Neural cell (in vitro differentiated cells): ENCODE measurements at regions not wholly inside any gene's neighbourhood (a gene's known extent, or its start where the extent isn't known, plus 50 kb on each side); places are given as distances from the start of the nearest gene placed in this dataset.

Experiments used
- H2AFZ ChIP-seq: fragments of 200-600, 300-800 bp; sonication (generic), shearing (Covaris generic); 2 replicates; pipeline ENCODE4 v1.6.0; 2014; ENCODE audit warnings: low read depth, mild to moderate bottlenecking, antibody characterized with exemption, low read length, moderate library complexity
- H3F3A ChIP-seq: fragments of 200-600 bp; shearing (Covaris generic); 2 replicates; pipeline ENCODE4 v1.6.1; 2016; ENCODE audit warnings: mild to moderate bottlenecking, moderate library complexity, mixed read lengths, antibody characterized with exemption, low read length; ENCODE audit not compliant: insufficient read depth, poor library complexity, severe bottlenecking
- H3K27ac ChIP-seq: fragments of 200-600, 300-800 bp; sonication (generic), shearing (Covaris generic); 2 replicates; pipeline ENCODE4 v1.5.1; 2014; ENCODE audit warnings: mild to moderate bottlenecking, low read length, moderate library complexity
- H3K27me3 ChIP-seq: fragments of 300-800, 200-600 bp; sonication (generic), shearing (Covaris generic); 2 replicates; pipeline ENCODE4 v1.6.0; 2014; ENCODE audit warnings: mild to moderate bottlenecking, low read depth, low read length, moderate library complexity; ENCODE audit not compliant: insufficient read depth
- H3K36me3 ChIP-seq: fragments of 300-800, 200-600 bp; sonication (generic), shearing (Covaris generic); 2 replicates; pipeline ENCODE4 v1.5.1; 2014; ENCODE audit warnings: mild to moderate bottlenecking, antibody characterized with exemption, low read length, moderate library complexity; ENCODE audit not compliant: insufficient read depth
- H3K4me2 ChIP-seq: fragments of 300-800, 200-600 bp; sonication (generic), shearing (Covaris generic); 2 replicates; pipeline ENCODE4 v1.6.0; 2014; ENCODE audit warnings: mild to moderate bottlenecking, low read length
- H3K4me3 ChIP-seq: fragments of 300-800, 200-600 bp; sonication (generic), shearing (Covaris generic); 2 replicates; pipeline ENCODE4 v1.5.1; 2014; ENCODE audit warnings: mild to moderate bottlenecking, low read length, moderate library complexity
- H3K79me2 ChIP-seq: fragments of 200-600 bp; shearing (Covaris generic); replicated peaks from 2 replicates; pipeline ENCODE4 v1.6.0; 2014; ENCODE audit warnings: mild to moderate bottlenecking, low read length, moderate library complexity; ENCODE audit not compliant: insufficient read depth
- H3K9ac ChIP-seq: fragments of 300-800, 200-600 bp; sonication (generic), shearing (Covaris generic); 2 replicates; pipeline ENCODE4 v1.6.1; 2016; ENCODE audit warnings: mild to moderate bottlenecking, low read length, mixed read lengths
- H3K9me2 ChIP-seq: fragments of 200-600 bp; shearing (Covaris generic); 2 replicates; pipeline ENCODE4 v1.6.1; 2016; ENCODE audit warnings: mild to moderate bottlenecking, low read length, mixed read lengths; ENCODE audit not compliant: insufficient read depth
- H3K9me3 ChIP-seq: fragments of 200-600, 300-800 bp; sonication (generic), shearing (Covaris generic); 2 replicates; pipeline ENCODE4 v1.6.1; 2016; ENCODE audit warnings: mild to moderate bottlenecking, mixed run types, low read length, moderate library complexity, mixed read lengths
- H4K20me1 ChIP-seq: fragments of 200-600 bp; shearing (Covaris generic); 2 replicates; pipeline ENCODE4 v1.6.1; 2016; ENCODE audit warnings: mild to moderate bottlenecking, mixed run types; ENCODE audit not compliant: insufficient read depth
- EP300 ChIP-seq: fragments of 450-650 bp; conservative IDR thresholded peaks from 2 replicates; pipeline ENCODE4 v1.6.1; 2014; ENCODE audit warnings: antibody characterized with exemption, mild to moderate bottlenecking, moderate library complexity; ENCODE audit not compliant: poor library complexity, severe bottlenecking
- EZH2 ChIP-seq: fragments of 200-600, 300-800 bp; shearing (Covaris generic), sonication (generic); IDR thresholded peaks from 2 replicates; pipeline ENCODE4 v1.6.1; 2014; ENCODE audit warnings: antibody characterized with exemption, low read length, borderline replicate concordance, mild to moderate bottlenecking; ENCODE audit not compliant: insufficient read depth, poor library complexity, severe bottlenecking
- MXI1 ChIP-seq: fragments of 450-650 bp; conservative IDR thresholded peaks from 2 replicates; pipeline ENCODE4 v1.6.1; 2014; ENCODE audit warnings: antibody characterized with exemption, mild to moderate bottlenecking; ENCODE audit not compliant: poor library complexity, severe bottlenecking
- POLR2AphosphoS5 ChIP-seq: IDR thresholded peaks from 2 replicates; pipeline ENCODE4 v1.6.1; 2012
- RAD21 ChIP-seq: fragments of 450-650 bp; conservative IDR thresholded peaks from 2 replicates; pipeline ENCODE4 v1.6.1; 2014; ENCODE audit warnings: antibody characterized with exemption, mild to moderate bottlenecking, moderate library complexity
- SMC3 ChIP-seq: fragments of 450-650 bp; conservative IDR thresholded peaks from 2 replicates; pipeline ENCODE4 v1.6.1; 2014; ENCODE audit warnings: antibody characterized with exemption, mild to moderate bottlenecking, moderate library complexity; ENCODE audit not compliant: poor library complexity
- TAF1 ChIP-seq: IDR thresholded peaks from 2 replicates; pipeline ENCODE4 v1.6.1; 2012; ENCODE audit warnings: low read depth
- TF ChIP-seq, protein P1 (sequence below): IDR thresholded peaks from 2 replicates; pipeline ENCODE4 v1.6.1; 2012; ENCODE audit warnings: borderline replicate concordance
- TF ChIP-seq, protein P2 (sequence below): fragments of 450-650 bp; IDR thresholded peaks from 2 replicates; pipeline ENCODE4 v1.5.1; 2014; ENCODE audit warnings: antibody characterized with exemption, mild to moderate bottlenecking, moderate library complexity; ENCODE audit not compliant: poor library complexity, severe bottlenecking

DNA sequence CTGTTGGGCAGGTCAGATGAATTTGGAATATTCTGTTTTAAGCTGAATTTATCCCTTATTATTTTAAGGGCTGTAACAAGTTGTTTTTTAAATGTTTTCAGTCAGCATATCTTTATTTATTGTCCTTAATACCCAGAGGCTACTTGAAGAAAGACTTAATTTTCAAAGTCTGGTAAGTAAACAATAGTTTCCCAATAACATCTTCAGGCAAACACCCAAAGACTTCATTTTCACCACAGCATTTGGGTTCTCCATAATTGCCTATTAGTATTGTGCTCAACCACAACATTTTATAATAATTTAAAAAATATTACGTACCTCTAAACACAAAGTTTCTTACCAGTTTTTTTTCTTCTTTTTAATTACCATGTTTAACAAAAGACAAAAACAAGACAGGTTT, 60.0 kb upstream of the MKLN1 start:
- H3F3A ChIP-seq = no peaks in the 10 kb centered on the region
- H3K4me3 ChIP-seq = no peak overlapping the region

GRCh38 chr7:131268906-131269305, 58.8 kb upstream of the MKLN1 start:
- Histone ChIP-seq H3K9ac (no peak overlapping the region), H3K79me2 (no peaks in the 10 kb centered on the region), H2AFZ (no peak overlapping the region), H3K9me3 (no peaks in the 10 kb centered on the region), H3K36me3 (no peaks in the 10 kb centered on the region), H3K9me2 (no peaks in the 10 kb centered on the region), H3K4me3 (no peak overlapping the region), H3F3A (no peaks in the 10 kb centered on the region), H4K20me1 (no peaks in the 10 kb centered on the region), H3K4me2 (no peak overlapping the region), H3K27ac (no peak overlapping the region), H3K27me3 (no peaks in the 10 kb centered on the region)
- TF ChIP-seq, protein P1, sequence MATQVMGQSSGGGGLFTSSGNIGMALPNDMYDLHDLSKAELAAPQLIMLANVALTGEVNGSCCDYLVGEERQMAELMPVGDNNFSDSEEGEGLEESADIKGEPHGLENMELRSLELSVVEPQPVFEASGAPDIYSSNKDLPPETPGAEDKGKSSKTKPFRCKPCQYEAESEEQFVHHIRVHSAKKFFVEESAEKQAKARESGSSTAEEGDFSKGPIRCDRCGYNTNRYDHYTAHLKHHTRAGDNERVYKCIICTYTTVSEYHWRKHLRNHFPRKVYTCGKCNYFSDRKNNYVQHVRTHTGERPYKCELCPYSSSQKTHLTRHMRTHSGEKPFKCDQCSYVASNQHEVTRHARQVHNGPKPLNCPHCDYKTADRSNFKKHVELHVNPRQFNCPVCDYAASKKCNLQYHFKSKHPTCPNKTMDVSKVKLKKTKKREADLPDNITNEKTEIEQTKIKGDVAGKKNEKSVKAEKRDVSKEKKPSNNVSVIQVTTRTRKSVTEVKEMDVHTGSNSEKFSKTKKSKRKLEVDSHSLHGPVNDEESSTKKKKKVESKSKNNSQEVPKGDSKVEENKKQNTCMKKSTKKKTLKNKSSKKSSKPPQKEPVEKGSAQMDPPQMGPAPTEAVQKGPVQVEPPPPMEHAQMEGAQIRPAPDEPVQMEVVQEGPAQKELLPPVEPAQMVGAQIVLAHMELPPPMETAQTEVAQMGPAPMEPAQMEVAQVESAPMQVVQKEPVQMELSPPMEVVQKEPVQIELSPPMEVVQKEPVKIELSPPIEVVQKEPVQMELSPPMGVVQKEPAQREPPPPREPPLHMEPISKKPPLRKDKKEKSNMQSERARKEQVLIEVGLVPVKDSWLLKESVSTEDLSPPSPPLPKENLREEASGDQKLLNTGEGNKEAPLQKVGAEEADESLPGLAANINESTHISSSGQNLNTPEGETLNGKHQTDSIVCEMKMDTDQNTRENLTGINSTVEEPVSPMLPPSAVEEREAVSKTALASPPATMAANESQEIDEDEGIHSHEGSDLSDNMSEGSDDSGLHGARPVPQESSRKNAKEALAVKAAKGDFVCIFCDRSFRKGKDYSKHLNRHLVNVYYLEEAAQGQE = no peak
- TF ChIP-seq RAD21 = no peak
- no peak for TF ChIP-seq POLR2AphosphoS5
- no peak for TF ChIP-seq MXI1
- TF ChIP-seq, protein P2, sequence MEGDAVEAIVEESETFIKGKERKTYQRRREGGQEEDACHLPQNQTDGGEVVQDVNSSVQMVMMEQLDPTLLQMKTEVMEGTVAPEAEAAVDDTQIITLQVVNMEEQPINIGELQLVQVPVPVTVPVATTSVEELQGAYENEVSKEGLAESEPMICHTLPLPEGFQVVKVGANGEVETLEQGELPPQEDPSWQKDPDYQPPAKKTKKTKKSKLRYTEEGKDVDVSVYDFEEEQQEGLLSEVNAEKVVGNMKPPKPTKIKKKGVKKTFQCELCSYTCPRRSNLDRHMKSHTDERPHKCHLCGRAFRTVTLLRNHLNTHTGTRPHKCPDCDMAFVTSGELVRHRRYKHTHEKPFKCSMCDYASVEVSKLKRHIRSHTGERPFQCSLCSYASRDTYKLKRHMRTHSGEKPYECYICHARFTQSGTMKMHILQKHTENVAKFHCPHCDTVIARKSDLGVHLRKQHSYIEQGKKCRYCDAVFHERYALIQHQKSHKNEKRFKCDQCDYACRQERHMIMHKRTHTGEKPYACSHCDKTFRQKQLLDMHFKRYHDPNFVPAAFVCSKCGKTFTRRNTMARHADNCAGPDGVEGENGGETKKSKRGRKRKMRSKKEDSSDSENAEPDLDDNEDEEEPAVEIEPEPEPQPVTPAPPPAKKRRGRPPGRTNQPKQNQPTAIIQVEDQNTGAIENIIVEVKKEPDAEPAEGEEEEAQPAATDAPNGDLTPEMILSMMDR = no peak
- TF ChIP-seq EP300 = no peak
- TF ChIP-seq EZH2 = no peak
- no peak for TF ChIP-seq TAF1
- TF ChIP-seq SMC3 = no peak

More for the DNA sequence above, 60.0 kb upstream of the MKLN1 start:
- Histone ChIP-seq H3K9me3 (no peaks in the 10 kb centered on the region), H3K4me2 (no peak overlapping the region), H3K9me2 (no peaks in the 10 kb centered on the region), H3K9ac (no peak overlapping the region), H4K20me1 (no peaks in the 10 kb centered on the region), H3K79me2 (no peaks in the 10 kb centered on the region), H3K36me3 (no peaks in the 10 kb centered on the region), H3K27ac (no peak overlapping the region), H3K27me3 (no peaks in the 10 kb centered on the region), H2AFZ (no peak overlapping the region)
- no peak for TF ChIP-seq SMC3
- TF ChIP-seq, protein P1 = no peak
- no peak for TF ChIP-seq TAF1
- TF ChIP-seq POLR2AphosphoS5 = no peak
- TF ChIP-seq EP300 = no peak
- TF ChIP-seq MXI1 = no peak
- no peak for TF ChIP-seq EZH2
- no peak for TF ChIP-seq RAD21
- TF ChIP-seq, protein P2 = no peak
